GM18517 (cell line): ENCODE measurements at regions not wholly inside any gene's neighbourhood (a gene's known extent, or its start where the extent isn't known, plus 50 kb on each side); places are given as distances from the start of the nearest gene placed in this dataset.

Experiments used
- ATAC-seq: cut with Tn5 transposase; IDR thresholded peaks from one replicate; pipeline ENCODE4 v1.9.1; 2021; ENCODE audit warnings: mild to moderate bottlenecking, moderate library complexity; ENCODE audit not compliant: unreplicated experiment

GRCh38 chr2:9755008-9755407, 88.3 kb upstream of the TAF1B start:
- no peak for ATAC-seq

- no peak for ATAC-seq
Measured at GRCh38 chr2:9755638-9756037, 87.6 kb upstream of the TAF1B start.

GRCh38 chr2:9756692-9757250, 86.5 kb upstream of the TAF1B start:
- ATAC-seq = no peak

GRCh38 chr2:9757501-9758264, 85.6 kb upstream of the TAF1B start:
- ATAC-seq = no peak

- no peak for ATAC-seq
Measured at GRCh38 chr2:9758741-9759140, 84.5 kb upstream of the TAF1B start.

- no peak for ATAC-seq
Measured at GRCh38 chr2:9760069-9760901, 83.0 kb upstream of the TAF1B start.

- no peak for ATAC-seq
Measured at GRCh38 chr2:9760902-9761228, 82.4 kb upstream of the TAF1B start.

- no peak for ATAC-seq
Measured at GRCh38 chr2:9761577-9761976, 81.7 kb upstream of the TAF1B start.

- ATAC-seq = no peak
Measured at GRCh38 chr2:9762164-9762563, 81.1 kb upstream of the TAF1B start.

- ATAC-seq = no peak
Measured at GRCh38 chr2:9762941-9763340, 80.3 kb upstream of the TAF1B start.

- no peak for ATAC-seq
Measured at GRCh38 chr2:9763356-9764152, 79.7 kb upstream of the TAF1B start.

- no peak for ATAC-seq
Measured at GRCh38 chr2:9764153-9764778, 79.0 kb upstream of the TAF1B start.

- ATAC-seq = no peak
Measured at GRCh38 chr2:9765611-9766531, 77.4 kb upstream of the TAF1B start.

GRCh38 chr2:9767656-9768281, 75.5 kb upstream of the TAF1B start:
- no peak for ATAC-seq

- no peak for ATAC-seq
Measured at GRCh38 chr2:9768388-9768787, 74.9 kb upstream of the TAF1B start.

GRCh38 chr2:9769171-9770005, 73.9 kb upstream of the TAF1B start:
- no peak for ATAC-seq

GRCh38 chr2:9770006-9770307, 73.3 kb upstream of the TAF1B start:
- no peak for ATAC-seq

- no peak for ATAC-seq
Measured at GRCh38 chr2:9770308-9771100, 72.8 kb upstream of the TAF1B start.
